ENCODE measurements at regions not wholly inside any gene's neighbourhood (a gene's known extent, or its start where the extent isn't known, plus 50 kb on each side); places are given as distances from the start of the nearest gene placed in this dataset.

- TF ChIP-seq CTCF (IDR thresholded peaks at IDR 0.05; ENCODE audit: poor library complexity, severe bottlenecking) (no peak), TAF1 (IDR thresholded peaks at IDR 0.05; ENCODE audit: low read depth) (no peak), REST (IDR thresholded peaks at IDR 0.05; ENCODE audit: borderline replicate concordance) (no peak), RAD21 (conservative IDR thresholded peaks at IDR 0.05) (no peak), EP300 (conservative IDR thresholded peaks at IDR 0.05; ENCODE audit: poor library complexity, severe bottlenecking) (no peak)
Observed at GRCh38 chr21:7951854-7952519, 2569.4 kb upstream of the TPTE start.

All from neural cell (in vitro differentiated cells).